Testis (tissue), 2 donors: ENCODE measurements at regions not wholly inside any gene's neighbourhood (a gene's known extent, or its start where the extent isn't known, plus 50 kb on each side); places are given as distances from the start of the nearest gene placed in this dataset.
"Not testable (repeated sequence)": the region's sequence is repeated elsewhere in the genome, so short reads cannot be mapped to it uniquely, and the experiment has no call there.

ENCODE experiments used
- CTCF ChIP-seq, 3 experiments: fragments of 450-650 bp in 2 of 3; fragments of 200-600 bp in 1 of 3; sonication (generic) in 1 of 3; IDR thresholded peaks; one replicate each; pipeline ENCODE4 v1.5.1; 2016 to 2019; ENCODE audit warnings: antibody characterized with exemption in 3 of 3, mild to moderate bottlenecking in 2 of 3, moderate library complexity in 1 of 3
- POLR2A ChIP-seq: fragments of 450-650 bp; IDR thresholded peaks from one replicate; pipeline ENCODE4 v1.6.1; 2017; ENCODE audit warnings: antibody characterized with exemption, mild to moderate bottlenecking, moderate library complexity

GRCh38 chrX:92100095-92100494, 320.9 kb downstream of the PCDH11X start:
- TF ChIP-seq CTCF (IDR thresholded peaks at IDR 0.05); POLR2A: not testable (repeated sequence)
